HS-5 (cell line): ENCODE measurements at regions not wholly inside any gene's neighbourhood (a gene's known extent, or its start where the extent isn't known, plus 50 kb on each side); places are given as distances from the start of the nearest gene placed in this dataset.

ENCODE experiments used
- DNase-seq: peaks from one replicate; pipeline ENCODE4 v3.0.0-alpha.2; 2012; ENCODE audit warnings: low read depth

- no peak for DNase-seq
Observed at GRCh38 chr6:154561750-154562149, 51.3 kb upstream of the CNKSR3 start.

GRCh38 chr6:154565331-154565730 lies 54.8 kb upstream of the CNKSR3 start:
- DNase-seq = no peak

- no peak for DNase-seq
Observed at GRCh38 chr6:154566866-154567265, 56.4 kb upstream of the CNKSR3 start.

- no peak for DNase-seq
Observed at GRCh38 chr6:154567695-154568220, 57.3 kb upstream of the CNKSR3 start.

GRCh38 chr6:154569156-154569862 lies 58.8 kb upstream of the CNKSR3 start:
- no peak for DNase-seq

- no peak for DNase-seq
Observed at GRCh38 chr6:154570505-154570904, 60.0 kb upstream of the CNKSR3 start.

- no peak for DNase-seq
Observed at GRCh38 chr6:154572556-154572955, 62.1 kb upstream of the CNKSR3 start.

- no peak for DNase-seq
Observed at GRCh38 chr6:154578004-154578559, 67.6 kb upstream of the CNKSR3 start.

- no peak for DNase-seq
Observed at GRCh38 chr6:154579046-154579445, 68.6 kb upstream of the CNKSR3 start.

GRCh38 chr6:154579485-154579884 lies 69.0 kb upstream of the CNKSR3 start:
- no peak for DNase-seq

GRCh38 chr6:154580397-154581135 lies 70.1 kb upstream of the CNKSR3 start:
- DNase-seq = no peak

- no peak for DNase-seq
Observed at GRCh38 chr6:154582696-154583095, 72.2 kb upstream of the CNKSR3 start.

- DNase-seq = no peak
Observed at GRCh38 chr6:154583546-154584188, 73.2 kb upstream of the CNKSR3 start.

- DNase-seq = no peak
Observed at GRCh38 chr6:154590756-154591155, 80.3 kb upstream of the CNKSR3 start.

- DNase-seq = no peak
Observed at GRCh38 chr6:154591234-154591633, 80.7 kb upstream of the CNKSR3 start.

- no peak for DNase-seq
Observed at GRCh38 chr6:154592199-154592860, 81.8 kb upstream of the CNKSR3 start.

- DNase-seq = no peak
Observed at GRCh38 chr6:154593122-154593521, 82.6 kb upstream of the CNKSR3 start.

- no peak for DNase-seq
Observed at GRCh38 chr6:154594496-154595198, 84.2 kb upstream of the CNKSR3 start.

- DNase-seq = no peak
Observed at GRCh38 chr6:154595538-154595937, 85.1 kb upstream of the CNKSR3 start.

GRCh38 chr6:154596009-154596408 lies 85.5 kb upstream of the CNKSR3 start:
- no peak for DNase-seq

- DNase-seq = no peak
Observed at GRCh38 chr6:154596701-154597100, 86.2 kb upstream of the CNKSR3 start.
